AML-193 (cell line): ENCODE measurements at regions not wholly inside any gene's neighbourhood (a gene's known extent, or its start where the extent isn't known, plus 50 kb on each side); places are given as distances from the start of the nearest gene placed in this dataset.
"Not testable (repeated sequence)": the region's sequence is repeated elsewhere in the genome, so short reads cannot be mapped to it uniquely, and the experiment has no call there.

Source experiments
- DNase-seq, 2 experiments: peaks; one replicate each; lab custom pipeline; 2025; lab: John Stamatoyannopoulos, UW

DNA sequence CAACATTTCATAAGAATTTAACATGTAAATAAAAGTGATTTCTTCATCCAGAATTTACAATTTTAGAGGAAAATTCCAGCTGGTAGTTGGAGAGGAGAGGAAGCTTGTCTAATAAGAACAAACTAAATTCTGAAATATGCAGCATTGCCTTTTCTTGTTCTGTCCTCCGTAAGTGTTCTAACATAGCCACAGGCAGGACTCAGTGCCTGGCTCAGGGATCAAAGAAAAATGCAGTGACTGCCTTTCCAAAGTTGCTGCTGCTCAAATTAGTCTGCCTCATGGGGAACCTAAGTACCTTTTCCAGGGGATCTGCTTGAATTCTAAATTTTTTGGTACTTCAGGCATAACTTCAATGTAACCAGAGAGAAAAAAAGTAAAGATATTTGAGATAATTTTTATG lies 713.0 kb upstream of the CADM2 start:
- DNase-seq: no peak

DNA sequence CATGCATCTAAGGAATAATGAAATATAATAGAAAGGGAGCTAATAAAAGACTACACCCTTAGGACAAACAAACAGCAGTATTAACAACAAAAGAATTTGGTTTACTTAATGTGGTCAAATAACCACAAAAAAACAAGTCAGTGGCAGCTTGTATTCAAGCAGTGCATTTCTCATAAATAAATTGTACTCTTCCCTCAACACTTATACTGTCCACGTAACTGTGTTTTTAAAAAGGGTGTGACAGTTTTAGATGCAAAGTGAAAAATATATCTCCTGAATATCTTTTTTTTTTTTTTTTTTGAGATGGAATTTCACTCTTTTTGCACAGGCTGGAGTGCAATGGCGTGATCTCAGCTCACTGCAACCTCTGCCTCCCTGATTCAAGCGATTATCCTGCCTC lies 698.2 kb upstream of the CADM2 start:
- no peak for DNase-seq

DNA sequence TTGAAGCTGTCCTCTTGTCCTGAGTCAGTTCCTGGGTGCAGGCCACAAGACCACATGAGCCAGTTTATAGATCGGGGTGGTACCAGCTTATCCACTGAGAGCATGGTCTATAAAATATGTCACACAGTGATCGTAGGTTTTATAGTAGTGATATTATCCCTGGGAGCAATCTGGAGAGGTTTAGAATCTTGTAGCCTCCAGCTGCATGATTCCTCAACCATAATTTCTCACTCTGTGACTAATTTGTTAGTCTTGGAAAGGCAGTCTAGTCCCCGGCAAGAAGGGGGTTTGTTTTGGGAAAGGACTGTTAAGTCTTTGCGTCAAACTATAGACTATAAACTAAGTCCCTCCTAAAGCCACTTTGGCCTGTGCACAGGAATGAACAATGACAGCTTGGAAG lies 693.0 kb upstream of the CADM2 start:
- DNase-seq: no peak

DNA sequence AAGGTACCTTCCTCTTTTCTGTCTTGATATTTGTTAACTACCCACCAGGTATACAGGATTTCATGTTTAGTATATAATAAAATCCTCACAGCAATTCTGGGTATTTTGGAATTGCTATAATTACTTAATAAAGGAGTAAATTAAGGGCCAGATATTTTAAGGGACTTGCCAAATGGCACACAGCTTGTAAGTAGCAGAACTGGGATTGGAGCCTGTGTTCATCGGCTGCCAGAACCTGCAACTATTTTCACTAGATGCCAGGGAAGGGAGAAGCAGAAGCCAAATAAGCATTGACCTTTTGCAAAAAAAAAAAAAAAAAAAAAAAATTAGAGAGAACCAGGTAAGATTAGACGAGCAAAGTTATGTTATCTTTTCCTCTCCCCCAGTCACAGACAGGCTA lies 683.3 kb upstream of the CADM2 start:
- DNase-seq: no peak

DNA sequence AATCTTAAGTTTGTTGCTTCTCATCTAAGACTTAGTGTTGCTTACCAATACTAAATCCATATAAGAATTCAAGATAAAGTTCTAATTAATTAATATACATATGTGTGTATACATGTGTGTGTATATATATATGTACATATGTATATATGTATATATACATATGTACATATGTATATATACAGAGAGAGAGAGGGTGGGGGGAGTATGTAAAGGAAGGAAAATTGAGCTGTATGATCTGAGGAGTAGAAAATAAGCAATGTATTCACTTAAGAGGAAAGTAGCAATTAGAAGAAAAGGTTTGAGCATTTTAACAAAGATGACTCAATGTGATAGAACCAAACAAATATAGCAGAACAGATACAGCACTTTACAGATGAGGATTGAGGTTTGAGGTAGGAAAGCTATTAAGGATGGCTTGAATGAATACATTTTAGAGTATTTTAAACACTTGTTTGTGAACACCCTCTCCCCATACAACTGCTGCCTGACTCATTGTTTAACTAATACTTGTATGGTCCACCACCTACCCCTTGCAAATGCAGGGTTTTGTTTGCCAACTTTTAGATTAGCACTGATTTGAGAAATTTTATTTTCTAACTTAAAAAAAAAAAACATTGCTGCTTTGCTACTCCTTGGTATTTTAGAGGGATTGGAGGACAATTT lies 681.1 kb upstream of the CADM2 start:
- no peak for DNase-seq

DNA sequence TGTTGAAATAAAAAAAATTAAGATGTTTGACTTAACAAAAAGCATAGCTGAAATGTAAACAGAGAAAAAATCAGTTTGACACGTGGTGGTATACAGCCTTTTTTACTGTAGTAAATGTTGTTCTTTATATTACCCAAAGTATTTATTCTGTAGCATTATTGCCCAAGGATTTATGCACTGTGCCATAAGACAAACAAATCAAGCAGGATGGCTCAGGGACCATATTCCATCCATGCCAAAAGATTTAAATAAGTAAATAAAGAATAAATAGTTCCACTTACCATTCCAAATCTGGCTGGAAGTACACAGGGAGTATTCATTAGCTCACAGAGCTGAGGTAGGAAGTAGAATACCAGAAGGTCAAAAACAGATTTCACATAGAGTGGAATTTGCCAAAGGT lies 666.7 kb upstream of the CADM2 start:
- DNase-seq: no peak

DNA sequence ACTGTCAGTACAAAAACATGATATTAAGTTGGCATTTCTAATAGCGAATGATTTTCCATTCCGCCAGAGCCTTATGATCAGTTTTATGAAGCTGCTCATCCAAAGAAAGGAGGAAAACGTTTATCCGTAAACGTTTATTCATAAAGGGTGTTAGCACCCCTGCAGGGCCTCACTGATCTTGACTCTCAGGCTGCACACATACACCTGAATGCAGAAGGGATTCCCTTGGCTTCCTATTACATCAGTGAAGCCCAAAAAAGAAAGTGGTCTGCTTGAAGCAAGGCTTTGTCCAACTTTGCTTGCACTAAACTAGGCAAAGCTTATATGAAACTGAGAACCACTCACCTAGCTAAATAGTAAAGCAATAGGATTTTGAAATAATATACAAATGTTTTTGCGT lies 659.5 kb upstream of the CADM2 start:
- DNase-seq: no peak

- no peak for DNase-seq
Measured at GRCh38 chr3:84304214-84304613, 654.6 kb upstream of the CADM2 start.

GRCh38 chr3:84307339-84307738 lies 651.5 kb upstream of the CADM2 start:
- DNase-seq: no peak

GRCh38 chr3:84308379-84308778 lies 650.4 kb upstream of the CADM2 start:
- DNase-seq: no peak

DNA sequence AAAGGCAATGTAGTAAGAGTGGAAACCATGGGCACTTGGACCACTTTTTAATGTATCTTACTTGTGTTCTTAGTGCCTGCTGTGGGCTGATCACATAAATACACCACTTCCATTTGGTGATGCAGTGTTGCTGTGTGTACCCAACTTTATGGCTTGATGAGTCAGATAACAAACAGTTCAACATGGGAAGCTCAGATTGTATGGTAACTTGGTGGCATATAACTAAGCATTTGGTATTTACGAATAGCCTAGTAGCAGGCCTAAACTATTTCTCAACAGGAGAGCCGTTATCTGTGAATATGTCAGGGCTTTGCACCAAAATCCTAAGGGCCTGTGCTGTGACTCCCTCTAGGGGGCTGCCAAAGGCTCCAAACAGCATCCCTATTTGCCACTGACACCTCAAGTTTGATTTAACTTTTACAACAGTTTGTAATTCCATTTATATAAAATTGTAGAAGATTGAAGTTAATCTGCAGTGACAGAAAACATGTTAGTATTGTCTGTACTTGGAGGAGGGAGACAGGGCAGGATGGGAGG lies 640.4 kb upstream of the CADM2 start:
- DNase-seq: no peak

DNA sequence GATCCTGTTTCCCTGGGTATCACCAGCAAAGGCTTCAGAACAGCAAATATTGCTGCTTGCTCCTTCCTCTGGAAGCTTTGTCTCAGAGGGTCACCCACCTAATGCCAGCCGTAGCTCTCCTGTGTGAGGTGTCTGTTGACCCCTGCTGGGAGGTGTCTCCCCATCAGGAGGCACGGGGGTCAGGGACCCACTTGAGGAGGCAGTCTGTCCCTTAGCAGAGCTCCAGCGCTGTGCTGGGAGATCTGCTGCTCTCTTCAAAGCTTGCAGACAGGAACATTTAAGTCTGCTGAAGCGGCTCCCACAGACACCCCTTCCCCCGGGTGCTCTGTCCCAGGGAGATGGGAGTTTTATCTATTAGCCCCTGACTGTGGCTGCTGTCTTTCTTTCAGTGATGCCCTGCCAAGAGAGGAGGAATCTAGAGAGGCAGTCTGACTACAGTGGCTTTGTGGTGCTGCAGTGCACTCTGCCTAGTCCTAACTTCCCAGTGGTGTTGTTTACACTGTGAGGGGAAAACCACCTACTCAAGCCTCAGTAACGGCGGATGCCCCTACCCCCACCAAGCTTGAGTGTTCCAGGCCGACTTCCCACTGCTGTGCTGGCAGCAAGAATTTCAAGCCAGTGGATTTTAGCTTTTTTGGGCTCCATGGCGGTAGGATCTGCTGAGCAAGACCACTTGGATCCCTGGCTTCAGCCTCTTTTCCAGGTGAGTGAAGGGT lies 593.1 kb upstream of the CADM2 start:
- not testable (repeated sequence) for DNase-seq
